Mesendoderm (in vitro differentiated cells): ENCODE measurements at regions not wholly inside any gene's neighbourhood (a gene's known extent, or its start where the extent isn't known, plus 50 kb on each side); places are given as distances from the start of the nearest gene placed in this dataset.

Source experiments
- DNase-seq: peaks from one replicate; pipeline ENCODE4 v3.0.0; 2013
- H2AK5ac ChIP-seq: 2 replicates; pipeline ENCODE4 v1.6.1; 2013; ENCODE audit warnings: low read length, inconsistent platforms
- H2BK120ac ChIP-seq: 2 replicates; pipeline ENCODE4 v1.6.1; 2013; ENCODE audit warnings: low read depth, mild to moderate bottlenecking, low read length, moderate library complexity, mixed read lengths
- H2BK15ac ChIP-seq: replicated peaks from 2 replicates; pipeline ENCODE4 v1.6.1; 2013; ENCODE audit warnings: low read depth, mild to moderate bottlenecking, moderate library complexity
- H2BK5ac ChIP-seq: 2 replicates; pipeline ENCODE4 v1.6.1; 2013; ENCODE audit warnings: low read length, inconsistent platforms
- H3K18ac ChIP-seq: 2 replicates; pipeline ENCODE4 v1.6.1; 2013; ENCODE audit warnings: mild to moderate bottlenecking, low read length, mixed read lengths
- H3K23ac ChIP-seq: one replicate; pipeline ENCODE4 v1.6.1; 2013; ENCODE audit warnings: low read length
- H3K27ac ChIP-seq: 2 replicates; pipeline ENCODE4 v1.5.1; 2013; ENCODE audit warnings: low read depth, mild to moderate bottlenecking, inconsistent platforms, low read length, moderate library complexity
- H3K27me3 ChIP-seq: 2 replicates; pipeline ENCODE4 v1.6.1; 2013; ENCODE audit warnings: low read length, control low read depth, mild to moderate bottlenecking, inconsistent platforms; ENCODE audit not compliant: insufficient read depth, poor library complexity
- H3K36me3 ChIP-seq: 2 replicates; pipeline ENCODE4 v1.6.1; 2013; ENCODE audit warnings: low read length, inconsistent platforms; ENCODE audit not compliant: control insufficient read depth, insufficient read depth
- H3K4ac ChIP-seq: one replicate; pipeline ENCODE4 v1.6.1; 2013; ENCODE audit warnings: low read depth, mild to moderate bottlenecking, low read length, moderate library complexity
- H3K4me1 ChIP-seq: 2 replicates; pipeline ENCODE4 v1.6.1; 2013; ENCODE audit warnings: low read depth, low read length, inconsistent platforms; ENCODE audit not compliant: control insufficient read depth
- H3K4me2 ChIP-seq: 2 replicates; pipeline ENCODE4 v1.6.1; 2013; ENCODE audit warnings: low read length
- H3K4me3 ChIP-seq: 2 replicates; pipeline ENCODE4 v1.5.1; 2013; ENCODE audit warnings: mild to moderate bottlenecking, low read length
- H3K56ac ChIP-seq: one replicate; pipeline ENCODE4 v1.6.1; 2013; ENCODE audit warnings: low read length
- H3K79me1 ChIP-seq: 2 replicates; pipeline ENCODE4 v1.6.1; 2013; ENCODE audit warnings: low read length, inconsistent platforms
- H3K79me2 ChIP-seq: 2 replicates; pipeline ENCODE4 v1.6.1; 2013; ENCODE audit warnings: mild to moderate bottlenecking, low read length; ENCODE audit not compliant: control insufficient read depth, insufficient read depth
- H3K9ac ChIP-seq: 2 replicates; pipeline ENCODE4 v1.6.1; 2013; ENCODE audit warnings: low read length, inconsistent platforms
- H4K5ac ChIP-seq: one replicate; pipeline ENCODE4 v1.6.1; 2013; ENCODE audit warnings: low read length
- H4K8ac ChIP-seq: one replicate; pipeline ENCODE4 v1.6.1; 2013; ENCODE audit warnings: low read depth, mild to moderate bottlenecking, control low read depth, low read length, moderate library complexity
- WGBS: extraction: QIAGEN DNeasy Blood & Tissue Kit; methylation state at CpG from one replicate; pipeline ENCODE4 v1.1.7; 2013; ENCODE audit warnings: low lambda C conversion rate, missing lambda C conversion rate; ENCODE audit not compliant: insufficient coverage; ENCODE audit errors: extremely low coverage; 5-methylcytosine and 5-hydroxymethylcytosine counted together

- WGBS: no CpG with 5 or more reads among the region's 6 CpGs
- no peak overlapping the region for H3K4ac ChIP-seq
- no peak overlapping the region for H2BK15ac ChIP-seq
- H3K56ac ChIP-seq: no peak overlapping the region
- no peak overlapping the region for H3K27ac ChIP-seq
- no peak overlapping the region for H3K4me3 ChIP-seq
- no peak overlapping the region for H3K23ac ChIP-seq
- H3K9ac ChIP-seq: no peak overlapping the region
- H3K18ac ChIP-seq: no peak overlapping the region
- H4K5ac ChIP-seq: no peak overlapping the region
- H2BK120ac ChIP-seq: no peak overlapping the region
- H3K27me3 ChIP-seq: no peaks in the 10 kb centered on the region
- DNase-seq: no peak
- no peaks in the 10 kb centered on the region for H3K4me1 ChIP-seq
- no peaks in the 10 kb centered on the region for H3K79me1 ChIP-seq
- H4K8ac ChIP-seq: no peak overlapping the region
- H3K4me2 ChIP-seq: no peak overlapping the region
- H3K79me2 ChIP-seq: no peaks in the 10 kb centered on the region
- H2BK5ac ChIP-seq: no peak overlapping the region
- H3K36me3 ChIP-seq: no peaks in the 10 kb centered on the region
- no peak overlapping the region for H2AK5ac ChIP-seq
These were observed 385.6 kb downstream of the NR2F2 start for GRCh38 chr15:96716075-96716474.

- no peak overlapping the region for H3K4me3 ChIP-seq
- no CpG with 5 or more reads among the region's 3 CpGs for WGBS
- no peaks in the 10 kb centered on the region for H3K79me1 ChIP-seq
- H3K4me1 ChIP-seq: no peaks in the 10 kb centered on the region
- H3K36me3 ChIP-seq: no peaks in the 10 kb centered on the region
- no peak overlapping the region for H4K5ac ChIP-seq
- no peak overlapping the region for H4K8ac ChIP-seq
- no peaks in the 10 kb centered on the region for H3K79me2 ChIP-seq
- no peak overlapping the region for H2BK15ac ChIP-seq
- H2BK5ac ChIP-seq: no peak overlapping the region
- H3K4me2 ChIP-seq: no peak overlapping the region
- no peak overlapping the region for H3K4ac ChIP-seq
- H3K18ac ChIP-seq: no peak overlapping the region
- no peak overlapping the region for H3K56ac ChIP-seq
- no peak overlapping the region for H3K27ac ChIP-seq
- H3K23ac ChIP-seq: no peak overlapping the region
- no peak for DNase-seq
- H2BK120ac ChIP-seq: no peak overlapping the region
- no peak overlapping the region for H3K9ac ChIP-seq
- no peak overlapping the region for H2AK5ac ChIP-seq
- H3K27me3 ChIP-seq: no peaks in the 10 kb centered on the region
These were observed 386.0 kb downstream of the NR2F2 start for GRCh38 chr15:96716478-96716877.

- Histone ChIP-seq H3K79me1 (no peaks in the 10 kb centered on the region), H2BK5ac (no peak overlapping the region), H3K4me1 (no peaks in the 10 kb centered on the region), H3K4me2 (no peak overlapping the region), H3K27me3 (no peaks in the 10 kb centered on the region), H2BK15ac (no peak overlapping the region), H3K56ac (no peak overlapping the region), H3K4ac (no peak overlapping the region), H3K36me3 (no peaks in the 10 kb centered on the region), H3K4me3 (no peak overlapping the region), H4K5ac (no peak overlapping the region), H3K9ac (no peak overlapping the region), H4K8ac (no peak overlapping the region), H3K18ac (no peak overlapping the region), H3K23ac (no peak overlapping the region), H3K79me2 (no peaks in the 10 kb centered on the region), H2BK120ac (no peak overlapping the region), H3K27ac (no peak overlapping the region), H2AK5ac (no peak overlapping the region)
- DNase-seq: no peak
- WGBS: no CpG with 5 or more reads among the region's 8 CpGs
These were observed 389.8 kb downstream of the NR2F2 start for GRCh38 chr15:96720251-96720650.

GRCh38 chr15:96720656-96721055 is 390.2 kb downstream of the NR2F2 start:
- H3K4me1 ChIP-seq: no peaks in the 10 kb centered on the region
- no peak overlapping the region for H3K23ac ChIP-seq
- no peak overlapping the region for H2AK5ac ChIP-seq
- no peaks in the 10 kb centered on the region for H3K79me2 ChIP-seq
- no peak overlapping the region for H3K4me2 ChIP-seq
- H3K27ac ChIP-seq: no peak overlapping the region
- no peak for DNase-seq
- no peak overlapping the region for H4K8ac ChIP-seq
- no peak overlapping the region for H2BK120ac ChIP-seq
- H3K18ac ChIP-seq: no peak overlapping the region
- H3K4ac ChIP-seq: no peak overlapping the region
- H3K4me3 ChIP-seq: no peak overlapping the region
- no peak overlapping the region for H3K56ac ChIP-seq
- H3K9ac ChIP-seq: no peak overlapping the region
- H3K79me1 ChIP-seq: no peaks in the 10 kb centered on the region
- no peaks in the 10 kb centered on the region for H3K36me3 ChIP-seq
- no peaks in the 10 kb centered on the region for H3K27me3 ChIP-seq
- H2BK15ac ChIP-seq: no peak overlapping the region
- H4K5ac ChIP-seq: no peak overlapping the region
- H2BK5ac ChIP-seq: no peak overlapping the region
- WGBS: no CpG with 5 or more reads among the region's 2 CpGs

GRCh38 chr15:96728591-96728990 is 398.1 kb downstream of the NR2F2 start:
- H2BK5ac ChIP-seq: no peak overlapping the region
- no peak overlapping the region for H3K27ac ChIP-seq
- no peak overlapping the region for H2BK15ac ChIP-seq
- H3K4ac ChIP-seq: no peak overlapping the region
- WGBS: no CpG with 5 or more reads among the region's 6 CpGs
- H3K4me2 ChIP-seq: no peak overlapping the region
- no peaks in the 10 kb centered on the region for H3K79me1 ChIP-seq
- H3K56ac ChIP-seq: no peak overlapping the region
- H3K23ac ChIP-seq: no peak overlapping the region
- H3K4me1 ChIP-seq: no peaks in the 10 kb centered on the region
- H3K79me2 ChIP-seq: no peaks in the 10 kb centered on the region
- no peak overlapping the region for H4K5ac ChIP-seq
- no peak overlapping the region for H4K8ac ChIP-seq
- no peaks in the 10 kb centered on the region for H3K36me3 ChIP-seq
- no peak overlapping the region for H2AK5ac ChIP-seq
- H2BK120ac ChIP-seq: no peak overlapping the region
- H3K18ac ChIP-seq: no peak overlapping the region
- H3K27me3 ChIP-seq: no peaks in the 10 kb centered on the region
- DNase-seq: no peak
- no peak overlapping the region for H3K4me3 ChIP-seq
- H3K9ac ChIP-seq: no peak overlapping the region

- Histone ChIP-seq H2AK5ac (no peak overlapping the region), H2BK120ac (no peak overlapping the region), H3K4ac (no peak overlapping the region), H3K36me3 (no peaks in the 10 kb centered on the region), H2BK5ac (no peak overlapping the region), H3K4me3 (no peak overlapping the region), H3K27me3 (no peaks in the 10 kb centered on the region), H3K18ac (no peak overlapping the region), H3K4me1 (no peaks in the 10 kb centered on the region), H2BK15ac (no peak overlapping the region), H3K79me1 (no peaks in the 10 kb centered on the region), H4K8ac (no peak overlapping the region), H3K79me2 (no peaks in the 10 kb centered on the region), H3K9ac (no peak overlapping the region), H4K5ac (no peak overlapping the region), H3K56ac (no peak overlapping the region), H3K23ac (no peak overlapping the region), H3K4me2 (no peak overlapping the region), H3K27ac (no peak overlapping the region)
- DNase-seq: no peak
- WGBS: no CpG with 5 or more reads among the region's 5 CpGs
These were observed 402.2 kb downstream of the NR2F2 start for GRCh38 chr15:96732704-96733103.
